ENCODE measurements at regions not wholly inside any gene's neighbourhood (a gene's known extent, or its start where the extent isn't known, plus 50 kb on each side); places are given as distances from the start of the nearest gene placed in this dataset.
"Not testable (repeated sequence)": the region's sequence is repeated elsewhere in the genome, so short reads cannot be mapped to it uniquely, and the experiment has no call there.

DNA sequence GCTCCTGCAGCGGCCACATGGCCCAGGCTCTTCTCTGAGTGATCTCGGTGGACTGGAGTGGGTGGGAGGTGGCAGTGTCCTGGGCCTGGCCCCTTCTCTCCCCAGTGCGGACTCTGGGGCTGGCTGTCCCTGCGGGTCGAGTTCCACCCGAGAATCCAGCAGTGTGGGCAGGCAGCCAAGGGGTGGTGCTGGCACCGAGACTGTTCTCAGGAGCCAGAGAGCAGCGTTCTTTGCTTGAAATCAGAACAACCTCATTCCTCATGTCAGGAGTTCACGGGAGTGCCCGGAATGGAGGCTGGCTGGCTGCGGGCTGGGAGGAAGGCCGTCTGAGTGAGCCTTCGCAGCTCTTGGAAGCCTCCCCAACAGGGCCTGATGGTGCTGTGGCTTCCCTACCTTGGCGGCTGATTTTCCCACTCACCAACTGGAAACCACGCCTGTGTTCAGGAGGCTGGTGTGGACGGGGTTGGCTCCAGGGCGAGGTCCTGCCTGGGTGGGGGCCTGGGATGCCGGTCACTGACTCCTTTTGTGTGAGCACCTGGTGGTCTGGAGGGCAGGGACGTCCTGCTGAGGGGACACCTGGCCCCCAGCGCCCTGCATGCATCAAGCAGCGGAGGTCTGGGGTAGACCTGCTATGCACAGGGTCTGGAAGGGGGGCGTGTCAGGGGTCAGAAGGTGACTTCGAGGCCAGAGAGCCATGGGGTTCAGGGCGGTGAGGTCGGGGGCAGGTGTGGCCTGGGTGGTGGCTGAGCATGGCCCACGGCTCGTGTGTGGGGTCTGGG is 137.6 kb downstream of the TMEM121 start:
- not testable (repeated sequence) for DNase-seq

GRCh38 chr14:105664691-105665090 is 138.3 kb downstream of the TMEM121 start:
- DNase-seq = no peak

GRCh38 chr14:105665247-105665950 is 139.0 kb downstream of the TMEM121 start:
- DNase-seq = no peak

- DNase-seq = no peak
Observed at GRCh38 chr14:105665951-105666277, 139.5 kb downstream of the TMEM121 start.

- no peak for DNase-seq
Observed at GRCh38 chr14:105666420-105666819, 140.0 kb downstream of the TMEM121 start.

- not testable (repeated sequence) for DNase-seq
Observed at GRCh38 chr14:105666991-105667662, 140.7 kb downstream of the TMEM121 start.

DNA sequence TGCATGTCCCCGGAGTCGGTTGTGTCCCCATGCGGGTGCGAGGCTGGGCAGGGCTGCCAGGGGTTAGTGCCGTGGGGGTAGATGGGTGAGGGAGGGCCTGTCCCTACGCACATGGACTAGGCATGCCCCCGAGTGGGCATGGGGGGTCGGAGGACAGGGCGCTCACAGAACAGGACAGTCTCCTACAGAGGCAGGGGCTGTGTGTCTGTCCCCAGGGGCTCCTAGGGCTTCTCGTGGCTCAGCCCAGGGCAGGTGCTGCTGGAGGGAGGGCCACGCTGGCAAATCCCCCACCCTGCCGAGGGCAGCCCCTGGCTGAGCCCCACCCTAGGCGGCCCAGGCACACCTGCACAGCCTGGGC is 141.3 kb downstream of the TMEM121 start:
- not testable (repeated sequence) for DNase-seq

GRCh38 chr14:105668021-105668420 is 141.6 kb downstream of the TMEM121 start:
- DNase-seq = not testable (repeated sequence)

DNA sequence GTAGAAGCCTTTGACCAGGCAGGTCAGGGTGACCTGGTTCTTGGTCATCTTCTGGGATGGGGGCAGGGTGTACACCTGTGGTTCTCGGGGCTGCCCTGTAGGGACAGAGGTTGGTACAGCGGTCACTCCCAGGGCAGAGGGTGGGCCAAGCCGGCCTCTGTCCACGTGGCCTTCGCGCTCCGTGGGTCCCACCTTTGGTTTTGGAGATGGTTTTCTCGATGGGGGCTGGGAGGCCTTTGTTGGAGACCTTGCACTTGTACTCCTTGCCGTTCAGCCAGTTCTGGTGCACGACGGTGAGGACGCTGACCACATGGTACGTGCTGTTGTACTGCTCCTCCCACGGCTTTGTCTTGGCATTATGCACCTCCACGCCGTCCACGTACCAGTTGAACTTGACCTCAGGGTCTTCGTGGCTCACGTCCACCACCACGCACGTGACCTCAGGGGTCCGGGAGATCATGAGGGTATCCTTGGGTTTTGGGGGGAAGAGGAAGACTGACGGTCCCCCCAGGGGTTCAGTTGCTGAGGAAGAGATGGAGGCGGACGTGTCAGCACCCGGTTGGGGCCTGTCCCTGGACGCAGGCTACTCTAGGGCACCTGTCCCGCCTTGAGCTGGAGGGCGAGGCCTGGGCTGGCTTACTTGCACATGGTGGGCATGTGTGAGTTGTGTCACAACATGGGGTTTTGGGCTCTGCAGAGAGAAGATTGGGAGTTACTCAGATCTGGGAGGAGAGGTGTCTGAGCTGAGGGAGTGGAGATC is 142.3 kb downstream of the TMEM121 start:
- DNase-seq = not testable (repeated sequence)

- not testable (repeated sequence) for DNase-seq
Observed at GRCh38 chr14:105669231-105669610, 142.8 kb downstream of the TMEM121 start.

DNA sequence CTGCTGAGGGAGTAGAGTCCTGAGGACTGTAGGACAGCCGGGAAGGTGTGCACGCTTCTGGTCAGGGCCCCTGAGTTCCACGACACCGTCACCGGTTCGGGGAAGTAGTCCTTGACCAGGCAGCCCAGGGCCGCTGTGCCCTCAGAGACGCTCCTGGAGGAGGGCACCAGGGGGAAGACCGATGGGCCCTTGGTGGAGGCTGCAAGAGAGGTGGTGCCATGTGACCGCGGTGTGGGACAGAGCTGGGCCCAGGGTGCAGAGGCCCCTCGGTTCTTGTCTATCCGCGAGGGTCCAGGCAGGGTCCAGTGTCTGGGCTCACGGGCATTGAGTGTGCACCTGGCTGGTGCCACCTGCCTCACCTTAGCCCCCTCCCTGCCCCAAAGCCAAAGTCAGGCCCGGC is 143.3 kb downstream of the TMEM121 start:
- DNase-seq = not testable (repeated sequence)

- DNase-seq = not testable (repeated sequence)
Observed at GRCh38 chr14:105672450-105673200, 146.2 kb downstream of the TMEM121 start.

GRCh38 chr14:105675433-105675832 is 149.1 kb downstream of the TMEM121 start:
- not testable (repeated sequence) for DNase-seq

- not testable (repeated sequence) for DNase-seq
Observed at GRCh38 chr14:105675905-105676670, 149.7 kb downstream of the TMEM121 start.

- not testable (repeated sequence) for DNase-seq
Observed at GRCh38 chr14:105678057-105678456, 151.7 kb downstream of the TMEM121 start.

- DNase-seq = not testable (repeated sequence)
Observed at GRCh38 chr14:105678996-105679958, 152.9 kb downstream of the TMEM121 start.

- peak; percentile 7 for DNase-seq
Observed at GRCh38 chr14:105679959-105680735, 153.8 kb downstream of the TMEM121 start.

GRCh38 chr14:105680736-105681098 is 154.3 kb downstream of the TMEM121 start:
- not testable (repeated sequence) for DNase-seq

- DNase-seq = not testable (repeated sequence)
Observed at GRCh38 chr14:105681606-105682185, 155.3 kb downstream of the TMEM121 start.
